OCI-M1 (cell line): ENCODE measurements at regions not wholly inside any gene's neighbourhood (a gene's known extent, or its start where the extent isn't known, plus 50 kb on each side); places are given as distances from the start of the nearest gene placed in this dataset.
"Not testable (repeated sequence)": the region's sequence is repeated elsewhere in the genome, so short reads cannot be mapped to it uniquely, and the experiment has no call there.

ENCODE experiments used
- DNase-seq: peaks from one replicate; lab custom pipeline; 2025; lab: John Stamatoyannopoulos, UW

DNA sequence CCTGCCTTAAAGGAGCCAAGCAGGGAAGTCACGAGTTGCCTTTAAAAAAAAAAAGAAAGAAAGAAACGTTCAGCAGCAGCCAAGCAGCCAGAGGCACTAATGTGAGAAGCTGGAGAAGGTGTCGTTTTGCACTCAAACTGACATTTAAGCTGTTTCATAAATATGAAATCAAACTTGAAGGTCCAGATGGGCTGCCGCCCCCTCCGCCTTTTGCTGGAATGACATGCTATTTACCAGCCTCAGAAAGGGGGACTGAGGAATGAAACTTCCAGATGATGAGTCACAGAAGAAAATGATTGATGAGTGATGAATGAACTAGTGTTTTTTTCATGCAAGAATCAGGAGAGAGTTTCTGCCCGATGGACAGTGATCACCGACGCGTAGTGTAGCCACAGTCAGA, 396.8 kb downstream of the IGSF11 start:
- no peak for DNase-seq

DNA sequence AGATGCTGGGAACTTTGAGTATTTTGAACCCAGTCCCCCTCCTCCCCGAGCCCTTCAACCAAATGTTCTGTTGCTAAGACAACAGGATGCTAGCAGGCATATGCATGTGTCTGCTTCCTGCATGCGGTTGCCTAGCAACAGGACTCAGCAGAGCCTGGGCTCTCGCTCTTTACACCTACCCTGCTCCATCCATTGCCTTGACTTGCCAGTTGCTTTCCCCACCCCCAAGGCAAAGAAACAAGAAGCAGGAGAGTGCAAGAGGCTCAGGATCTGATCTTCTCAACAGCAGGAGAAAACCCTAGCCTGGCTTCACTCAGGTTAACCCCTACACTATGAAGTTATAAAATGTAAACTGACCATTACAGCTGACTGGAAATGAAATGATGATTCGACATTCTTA, 393.0 kb downstream of the IGSF11 start:
- DNase-seq, result no peak

DNA sequence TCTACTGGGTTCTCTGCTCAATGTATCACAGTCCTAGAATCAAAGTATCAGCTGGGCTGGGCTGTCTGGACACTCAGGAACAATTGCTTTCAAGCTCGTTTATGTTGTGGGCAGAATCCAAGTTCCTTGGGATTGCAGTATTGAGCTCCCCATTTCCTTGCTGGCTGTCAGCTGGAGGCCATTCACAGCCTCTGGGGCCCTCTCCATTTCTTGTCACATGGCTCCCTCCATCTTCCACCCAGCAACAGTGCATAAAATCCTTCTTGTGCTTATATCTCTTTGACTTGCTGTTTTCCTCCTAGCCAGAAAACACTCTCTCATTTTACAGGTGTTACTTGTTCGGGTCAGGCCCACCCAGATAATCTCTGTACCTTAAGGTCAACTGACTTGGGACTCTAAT, 363.5 kb downstream of the IGSF11 start:
- DNase-seq, result no peak

DNA sequence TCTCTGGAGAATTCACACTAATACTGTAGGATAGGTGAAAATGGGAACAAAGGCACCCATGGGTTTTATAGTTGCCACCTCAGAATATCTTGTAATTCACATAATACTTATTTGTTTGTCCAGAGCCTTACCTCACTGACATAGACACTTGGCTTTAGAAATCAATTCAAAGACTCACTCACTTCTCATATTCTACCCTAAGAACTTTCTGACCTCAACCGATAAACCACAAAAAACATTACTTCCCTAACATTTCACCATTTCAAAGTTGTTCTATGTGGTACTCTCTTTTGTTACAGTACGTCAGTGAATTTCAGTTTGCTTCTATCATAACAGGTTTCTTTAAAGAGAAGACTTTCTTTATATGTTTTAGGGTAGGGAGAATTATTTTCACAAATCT, 359.3 kb downstream of the IGSF11 start:
- peak; percentile 7 for DNase-seq

DNA sequence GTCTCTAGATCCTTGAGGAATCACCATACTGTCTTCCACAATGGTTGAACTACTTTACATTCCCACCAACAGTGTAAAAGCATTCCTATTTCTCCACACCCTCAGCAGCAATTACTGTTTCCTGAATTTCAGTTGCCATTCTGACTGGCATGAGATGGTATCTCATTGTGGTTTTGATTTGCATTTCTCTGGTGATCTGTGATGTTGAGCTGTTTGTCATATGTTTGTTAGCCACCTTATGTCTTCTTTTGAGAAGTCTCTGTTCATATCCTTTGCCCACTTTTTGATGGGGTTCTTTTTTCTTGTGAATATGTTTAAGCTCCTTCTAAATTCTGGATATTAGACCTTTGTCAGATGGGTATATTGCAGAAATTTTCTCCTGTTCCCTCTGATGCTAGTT, 356.0 kb downstream of the IGSF11 start:
- DNase-seq, result not testable (repeated sequence)

DNA sequence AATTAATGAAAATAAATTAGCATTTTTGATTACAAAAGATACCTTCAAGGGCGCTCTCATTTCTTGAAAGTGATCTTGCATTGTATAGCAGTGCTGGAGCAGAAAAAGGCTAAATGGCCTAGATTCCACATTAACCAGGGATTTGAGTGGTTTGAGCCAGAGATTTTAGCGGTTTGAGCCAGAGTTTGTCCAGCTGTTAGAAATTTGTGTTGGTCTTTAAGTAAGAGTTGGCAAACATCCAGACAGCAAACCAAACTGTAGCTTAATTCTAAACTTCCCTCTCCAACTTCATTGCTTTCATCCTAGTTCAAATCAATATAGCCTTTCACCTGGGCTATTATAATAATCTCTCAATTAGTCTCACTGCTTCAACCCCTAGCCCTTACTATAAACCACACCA, 351.7 kb downstream of the IGSF11 start:
- DNase-seq, result no peak

DNA sequence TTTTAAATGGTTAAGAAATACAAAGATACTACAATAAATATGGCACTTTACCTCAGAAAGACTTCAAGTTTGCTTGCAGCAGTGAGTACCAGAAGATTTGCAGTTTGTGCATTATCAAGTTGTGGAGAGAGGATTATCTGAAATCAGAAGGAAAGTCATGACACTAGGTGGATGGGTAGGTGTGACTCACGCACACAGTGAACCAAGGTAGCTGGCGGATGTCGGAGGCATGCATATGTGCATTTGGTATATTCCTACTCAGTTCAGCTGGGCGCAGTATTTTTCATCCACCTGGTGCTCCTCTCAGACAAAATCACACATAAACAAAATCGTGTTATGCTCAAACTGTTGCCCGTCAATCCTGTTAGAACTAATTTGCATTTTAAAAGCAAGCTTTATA, 351.0 kb downstream of the IGSF11 start:
- no peak for DNase-seq

DNA sequence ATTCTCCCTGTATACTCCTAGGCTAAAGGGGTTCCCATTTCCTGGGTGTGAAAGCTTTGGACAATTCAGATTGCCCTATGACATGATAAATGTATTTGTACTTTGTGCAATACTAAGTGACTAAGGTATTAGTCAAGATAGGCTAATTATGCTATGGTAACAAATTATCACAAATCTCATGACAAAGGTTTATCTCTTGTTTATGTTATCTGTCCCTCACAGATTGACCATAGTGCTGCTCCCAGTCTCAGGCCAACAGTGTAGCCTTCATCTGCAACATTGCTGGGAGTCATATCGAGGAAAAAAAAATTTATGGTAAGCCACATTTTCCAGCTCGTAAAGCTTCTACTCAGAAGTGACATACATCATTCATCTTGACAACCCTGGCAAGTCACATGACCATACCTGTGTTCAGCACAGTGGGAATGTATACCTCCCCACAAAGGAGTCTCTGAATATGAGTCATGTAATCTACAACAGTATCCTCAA, 346.2 kb downstream of the IGSF11 start:
- DNase-seq, result peak; percentile 58

DNA sequence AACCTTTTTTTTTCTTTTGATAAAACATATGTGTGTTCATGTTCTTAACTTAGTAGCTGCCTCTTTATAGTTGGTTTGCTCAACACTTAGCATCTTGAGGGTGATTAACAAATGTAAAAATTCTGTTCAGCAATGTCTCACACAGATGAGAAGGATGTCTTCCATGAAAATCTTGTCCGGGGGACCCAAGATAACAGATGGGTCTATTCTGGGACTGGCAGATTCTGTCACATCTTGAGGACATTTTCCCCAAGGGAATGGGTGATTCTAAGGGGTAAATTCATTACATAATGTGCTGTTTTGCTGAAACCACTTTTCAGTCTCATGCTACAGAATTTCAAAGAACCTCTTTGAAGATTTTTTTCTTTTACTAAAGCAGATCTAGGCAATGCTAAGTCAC, 342.2 kb downstream of the IGSF11 start:
- DNase-seq, result no peak

DNA sequence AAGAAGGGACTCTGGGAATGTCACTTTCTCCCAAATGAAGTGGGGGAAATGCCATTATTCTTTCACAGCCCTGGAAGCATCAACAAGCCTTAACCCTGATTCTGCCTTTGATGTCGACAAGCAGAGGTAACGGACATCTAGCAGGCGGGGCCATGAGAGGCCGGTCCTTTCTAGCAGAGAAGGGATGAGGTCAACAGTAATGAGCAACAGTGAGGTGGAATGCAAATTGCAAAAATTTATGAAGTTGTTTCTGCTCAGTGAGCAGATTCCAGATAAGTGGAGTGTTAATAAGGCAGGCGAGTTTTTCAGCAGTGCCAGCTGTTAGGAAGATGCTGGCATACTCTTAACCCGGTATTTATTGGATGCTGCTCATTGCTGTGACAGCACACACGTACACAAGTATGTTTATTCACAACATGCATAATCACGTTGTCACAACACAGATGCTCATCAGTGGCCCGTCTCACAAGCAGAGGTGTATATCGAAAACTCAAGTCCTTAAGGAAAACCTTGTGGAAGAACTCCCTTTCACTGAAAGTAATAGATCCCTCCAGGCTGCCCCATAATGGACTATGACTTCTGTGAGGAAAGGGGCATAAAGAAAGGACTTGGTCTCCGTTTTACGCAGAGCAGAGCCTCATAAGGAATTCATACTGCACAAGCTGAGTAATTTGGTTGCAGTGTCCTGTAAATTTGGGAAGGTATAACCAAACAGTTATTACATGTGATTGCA, 329.0 kb downstream of the IGSF11 start:
- DNase-seq, result peak; percentile 9

DNA sequence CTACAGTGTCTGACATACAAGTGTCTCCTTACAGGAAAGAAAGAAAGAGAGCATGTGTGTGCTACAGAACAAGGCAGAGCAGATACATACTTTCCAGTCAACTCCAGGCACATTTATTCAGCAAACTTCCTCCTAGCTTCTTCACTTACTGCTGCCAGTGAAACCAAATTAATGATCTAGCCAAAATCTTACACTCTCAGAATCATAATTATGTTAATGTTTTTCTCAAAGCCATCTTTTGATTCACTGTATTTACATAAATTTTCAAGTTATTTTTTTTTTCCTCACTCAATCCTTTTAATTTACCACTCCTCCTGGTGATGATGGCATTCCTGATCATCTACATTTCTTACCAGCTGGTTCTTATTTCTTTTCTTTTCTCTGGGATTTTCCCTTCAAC, 326.7 kb downstream of the IGSF11 start:
- no peak for DNase-seq

DNA sequence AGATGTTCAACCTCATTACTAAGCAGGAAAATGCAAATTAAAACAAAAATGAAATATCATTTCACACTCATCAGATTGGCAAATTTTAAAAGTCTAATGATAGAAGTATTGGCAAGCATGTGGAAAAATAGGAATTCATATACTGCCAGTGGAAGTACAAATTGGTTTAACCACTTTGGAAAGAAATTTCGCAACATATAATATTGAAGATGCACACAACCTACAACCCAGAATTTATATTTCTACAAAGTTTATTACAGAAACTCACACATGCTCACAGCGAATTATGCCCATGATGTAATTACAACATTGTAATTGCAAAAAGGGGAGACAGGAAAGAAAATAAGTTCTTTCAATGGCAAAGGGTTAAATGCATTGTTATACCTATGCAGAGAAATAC, 324.1 kb downstream of the IGSF11 start:
- no peak for DNase-seq

DNA sequence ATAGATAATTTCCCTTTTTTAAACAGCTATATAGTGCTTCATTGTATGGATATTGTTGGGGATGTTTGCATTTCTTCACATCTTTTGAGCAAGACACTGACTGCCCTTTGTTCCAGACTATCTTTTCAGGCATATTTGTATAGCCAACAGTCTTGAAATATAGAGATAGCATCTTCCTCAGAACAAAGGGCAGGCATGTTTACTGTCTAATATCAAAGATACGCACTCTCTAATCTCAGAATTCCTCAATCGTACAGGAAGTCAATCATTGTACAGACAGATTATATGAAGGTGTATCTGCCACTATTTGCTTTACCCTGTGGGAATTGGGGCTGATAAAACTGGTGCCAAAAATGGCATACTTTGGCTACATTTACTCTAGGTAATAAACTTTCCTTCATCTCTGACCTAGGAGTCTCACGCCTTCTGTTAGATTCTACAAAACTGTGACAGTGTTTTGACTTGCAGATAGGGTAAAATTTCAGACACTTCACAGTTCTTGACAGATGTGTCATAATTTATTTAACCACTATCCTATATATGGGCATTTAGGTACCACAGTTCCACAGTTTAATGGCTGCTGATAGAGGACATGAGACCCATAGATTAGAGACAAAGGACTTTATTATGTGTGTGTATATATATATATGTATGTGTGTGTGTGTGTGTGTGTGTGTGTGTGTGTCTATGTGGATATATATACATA, 321.0 kb downstream of the IGSF11 start:
- no peak for DNase-seq

DNA sequence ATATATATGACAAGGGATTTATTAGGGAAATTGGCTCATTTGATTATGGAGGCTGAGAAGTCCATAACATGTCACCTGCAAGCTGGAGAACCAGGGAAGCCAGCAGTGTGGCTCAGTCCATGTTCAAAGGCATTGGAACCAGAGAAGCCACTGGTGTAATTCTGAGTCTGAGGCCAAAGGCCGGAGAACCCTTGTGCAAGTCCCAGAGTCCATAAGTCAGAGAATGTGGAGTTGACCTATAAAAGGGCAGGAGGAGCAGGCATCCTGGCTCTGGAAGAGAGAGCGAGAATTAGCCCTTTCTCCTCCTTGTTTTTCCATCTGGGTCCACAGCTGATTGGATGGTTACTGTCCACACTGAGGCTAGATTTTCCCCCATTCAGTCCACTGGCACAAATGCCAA, 319.8 kb downstream of the IGSF11 start:
- DNase-seq, result no peak

DNA sequence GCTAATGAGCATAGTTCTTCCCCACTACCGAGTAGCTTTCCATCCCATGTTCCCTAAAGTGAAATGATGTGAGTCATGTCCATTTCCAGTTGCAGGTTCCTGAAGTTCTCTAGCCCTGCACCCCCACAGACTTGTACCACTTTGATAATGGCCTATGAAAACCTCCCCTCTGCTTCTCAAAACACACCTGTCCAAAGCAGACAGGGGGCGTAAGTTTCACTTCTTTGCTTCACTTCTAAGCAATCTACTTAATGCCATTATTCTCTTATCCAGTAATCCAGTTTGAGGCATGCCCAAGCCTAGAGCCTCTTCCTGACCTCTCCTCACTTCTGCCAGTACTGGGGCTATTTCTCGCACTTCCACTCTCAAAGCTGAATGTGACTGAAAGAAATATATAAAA, 305.1 kb downstream of the IGSF11 start:
- DNase-seq, result no peak

DNA sequence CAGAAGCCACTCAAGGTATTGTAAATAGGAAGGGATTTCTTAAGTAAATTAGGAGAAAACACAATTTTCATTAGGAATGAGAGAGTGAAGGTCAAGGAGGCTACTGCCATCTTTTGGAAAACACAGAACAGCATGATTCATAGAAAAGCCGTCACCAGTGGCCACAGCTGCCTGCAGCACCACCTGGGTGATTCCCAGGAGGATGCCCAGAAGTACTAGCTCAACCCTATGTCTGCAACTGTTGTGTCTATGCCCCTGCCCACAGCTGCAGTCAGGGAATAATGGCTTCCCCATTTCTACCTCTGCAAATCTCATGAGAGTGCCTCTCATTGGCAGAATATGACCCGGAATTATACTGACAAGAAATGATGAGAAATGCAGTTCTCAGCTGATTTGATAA, 300.0 kb downstream of the IGSF11 start:
- DNase-seq, result no peak

DNA sequence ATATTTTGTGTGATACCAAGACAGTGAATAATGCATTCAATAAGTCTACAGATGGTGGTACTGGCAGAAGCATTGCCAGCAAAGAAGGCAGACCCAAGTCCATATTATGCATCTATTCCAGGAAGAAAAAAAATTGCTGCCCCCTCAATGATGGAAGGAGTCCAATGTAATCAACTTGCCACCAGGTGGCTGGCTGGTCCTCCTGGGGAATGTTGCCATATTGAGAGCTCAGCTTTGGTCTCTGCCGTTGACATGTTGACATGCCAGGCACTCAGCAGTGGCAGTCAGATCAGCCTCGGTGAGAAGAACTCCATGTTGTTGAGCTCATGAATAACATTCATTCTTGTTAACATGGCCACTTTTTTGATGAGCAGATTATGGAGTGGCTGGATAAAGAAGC, 298.5 kb downstream of the IGSF11 start:
- no peak for DNase-seq

DNA sequence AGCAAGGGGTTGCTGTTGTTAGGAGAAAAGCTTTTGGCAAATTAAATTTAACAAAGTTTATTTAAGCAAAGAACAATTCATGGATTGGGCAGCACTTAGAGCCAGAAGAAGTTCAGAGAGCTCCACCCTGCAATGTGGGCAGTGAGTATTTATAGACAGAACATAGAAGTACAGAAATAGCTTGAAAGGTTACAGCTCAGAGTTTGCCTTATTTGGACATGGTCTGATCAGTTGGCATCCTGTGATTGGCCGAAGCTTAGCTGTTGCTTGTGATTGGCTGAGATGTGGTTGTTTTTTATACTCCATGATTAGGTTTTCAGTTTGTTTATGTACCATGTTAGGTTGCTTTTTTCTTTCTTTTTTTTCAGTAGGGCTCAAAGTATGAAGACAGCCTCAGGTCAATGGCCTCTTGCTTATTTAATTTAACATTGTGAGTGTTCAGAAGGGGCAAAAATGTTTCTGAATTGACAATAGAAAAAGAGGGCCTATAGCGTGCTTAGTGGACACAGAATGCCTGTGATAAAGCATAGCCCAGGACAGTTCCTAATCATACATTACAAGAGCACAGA, 293.8 kb downstream of the IGSF11 start:
- DNase-seq, result no peak

DNA sequence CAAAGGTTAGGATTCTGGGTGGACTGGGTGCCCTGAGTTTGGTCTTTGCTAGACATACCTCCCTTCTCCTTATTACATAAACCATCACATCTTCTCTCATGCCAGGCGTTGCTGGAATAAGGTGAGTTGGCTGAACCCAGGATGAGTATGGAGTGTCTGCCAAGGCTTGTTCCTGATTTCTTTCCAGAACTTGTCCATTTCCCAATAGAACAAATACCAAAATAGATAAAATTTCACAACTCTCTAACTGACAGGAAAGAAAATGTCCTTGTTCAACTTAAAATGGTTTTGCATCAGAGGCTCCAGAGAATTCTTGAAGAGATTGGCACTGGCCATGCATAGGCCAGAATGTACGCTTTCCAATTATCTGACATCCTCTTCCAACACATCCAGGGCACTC, 291.9 kb downstream of the IGSF11 start:
- no peak for DNase-seq

DNA sequence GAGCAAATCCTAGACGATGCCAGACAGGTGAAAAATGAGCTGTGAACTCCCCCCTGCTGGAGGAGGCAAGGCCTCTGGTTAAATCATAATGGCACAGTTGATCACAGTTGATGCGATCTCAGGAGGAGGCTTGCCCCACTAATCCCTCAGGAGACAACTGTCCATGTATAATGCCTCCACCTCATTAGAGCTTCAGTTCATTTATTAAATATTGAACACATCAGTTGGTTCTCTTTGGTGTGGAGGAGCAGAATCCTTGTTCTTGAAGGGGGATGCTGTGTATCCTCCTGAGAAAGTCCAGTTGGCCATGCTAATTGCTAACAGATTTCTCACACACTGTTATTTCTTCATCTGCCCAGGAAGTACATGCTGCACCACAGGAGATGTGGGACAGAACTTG, 290.5 kb downstream of the IGSF11 start:
- no peak for DNase-seq

DNA sequence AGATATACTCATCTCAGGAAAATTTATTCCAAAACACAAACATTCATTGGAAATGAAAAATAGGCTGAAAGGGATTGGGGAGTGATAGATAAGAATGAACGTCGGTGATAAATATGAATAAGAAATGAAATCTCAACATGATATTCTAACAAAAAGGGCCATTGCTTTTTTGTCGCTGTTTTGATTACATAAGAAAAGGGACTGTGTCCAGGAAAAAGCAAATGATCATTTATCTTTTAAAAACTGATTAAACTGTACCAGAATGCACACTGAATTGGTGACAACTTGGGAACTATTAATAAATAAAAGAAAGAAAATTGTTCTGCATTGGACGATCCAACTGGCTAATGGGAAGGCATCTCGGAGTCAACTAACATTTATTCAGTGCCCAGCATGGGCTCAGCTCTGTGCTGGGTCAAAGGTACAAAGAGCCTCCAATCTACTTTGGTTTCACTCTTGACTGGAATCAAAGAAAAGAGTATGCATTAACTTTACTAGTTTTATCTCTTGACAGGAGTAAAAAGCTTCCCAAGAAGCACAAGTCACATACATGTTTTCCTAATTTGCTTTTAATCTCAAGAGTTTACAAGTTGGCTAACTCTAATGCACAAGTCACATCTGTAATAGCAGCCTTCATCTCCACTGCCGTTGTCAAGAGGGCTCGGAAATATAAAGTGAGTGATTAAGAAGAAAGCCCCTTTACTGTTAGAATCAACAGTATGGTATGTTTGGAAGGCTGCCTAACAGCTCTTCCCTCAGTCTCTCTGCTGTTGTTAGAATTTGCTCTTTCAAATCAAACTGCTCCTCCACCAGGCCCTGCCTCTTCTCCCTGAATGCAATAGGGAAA, 280.0 kb downstream of the IGSF11 start:
- no peak for DNase-seq

DNA sequence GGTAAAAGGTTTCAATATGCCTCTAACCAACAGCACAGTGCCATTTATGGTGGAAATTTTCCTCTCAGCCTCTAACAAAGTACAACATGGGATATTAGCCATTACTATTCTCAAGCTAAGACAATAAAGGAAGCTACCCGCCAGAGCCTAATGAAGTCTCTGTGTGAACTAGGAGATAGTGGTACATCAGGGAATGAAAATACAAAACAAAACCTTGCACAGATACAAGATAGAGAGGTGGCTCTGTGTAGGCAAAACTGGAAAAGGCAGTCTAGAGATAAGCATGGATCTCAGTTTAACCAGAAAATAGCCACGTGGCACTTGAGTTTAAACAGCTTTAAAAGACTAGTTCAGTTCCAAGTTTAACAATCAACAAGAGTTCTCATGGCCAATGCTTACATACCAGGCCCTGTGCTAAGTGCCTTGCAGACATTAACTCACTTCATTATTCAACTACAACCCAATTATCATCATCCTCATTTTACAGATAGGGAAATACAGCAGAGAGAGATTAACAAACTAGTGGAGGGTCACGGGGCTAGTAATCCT, 279.3 kb downstream of the IGSF11 start:
- DNase-seq, result peak; percentile 26
